Spleen (tissue), 7 donors: ENCODE measurements at regions not wholly inside any gene's neighbourhood (a gene's known extent, or its start where the extent isn't known, plus 50 kb on each side); places are given as distances from the start of the nearest gene placed in this dataset.

Source experiments
- CTCF ChIP-seq, 11 experiments: fragments of 200-600 bp in 7 of 11; fragments of 450-650 bp in 4 of 11; sonication (generic) in 4 of 11; IDR thresholded peaks in 8 of 11; conservative IDR thresholded peaks in 3 of 11; 1 replicate in 7 of 11; 2 replicates in 4 of 11; pipeline versions ENCODE4 v1.4.0 to v1.8.0; 2016 to 2021; ENCODE audit warnings: antibody characterized with exemption in 11 of 11, inconsistent platforms in 4 of 11, mild to moderate bottlenecking in 1 of 11
- POLR2A ChIP-seq, 3 donors: fragments of 450-650 bp; IDR thresholded peaks; one replicate each; pipeline ENCODE4 v1.5.1; 2017; ENCODE audit warnings: antibody characterized with exemption in 3 of 3, mild to moderate bottlenecking in 1 of 3
- POLR2AphosphoS5 ChIP-seq, 3 donors: sonication (generic); formaldehyde crosslinking; IDR thresholded peaks; one replicate each; pipeline ENCODE4 v1.5.1; 2017; ENCODE audit warnings: antibody characterized with exemption in 3 of 3
- donor health status: DM: no; HTN: no; CAD: no; lungs with moderate emphysema.
- donor health status: DM: no; HTN: no; CAD: no.
- donor health status: DM: no; HTN: no; CAD: no.

GRCh38 chr2:234363647-234364294, 133.1 kb downstream of the ARL4C start:
- TF ChIP-seq POLR2AphosphoS5 (IDR thresholded peaks at IDR 0.05) (no peak), POLR2A (IDR thresholded peaks at IDR 0.05) (no peak), CTCF (IDR thresholded peaks at IDR 0.05 in 8 of 11, conservative IDR thresholded peaks at IDR 0.05 in 3 of 11) (no peak)
